Breast epithelium (tissue), 4 donors: ENCODE measurements at regions not wholly inside any gene's neighbourhood (a gene's known extent, or its start where the extent isn't known, plus 50 kb on each side); places are given as distances from the start of the nearest gene placed in this dataset.

Experiments used
- DNase-seq, 2 donors: peaks; one replicate each; pipeline ENCODE4 v3.0.0-alpha.2; 2019; ENCODE audit warnings: low spot score in 2 of 2
- H3K27ac ChIP-seq, 2 donors: fragments of 200-600 bp; sonication (generic) in 1 of 2; one replicate each; pipeline ENCODE4 v1.5.1; 2016 to 2019; ENCODE audit warnings: mild to moderate bottlenecking in 1 of 2
- H3K27me3 ChIP-seq, 2 donors: fragments of 200-600 bp; sonication (generic) in 1 of 2; one replicate each; pipeline versions ENCODE4 v1.5.1 to v1.6.0; 2017 to 2019; ENCODE audit warnings: control low read depth in 1 of 2, mild to moderate bottlenecking in 1 of 2
- H3K36me3 ChIP-seq: fragments of 200-600 bp; one replicate; pipeline ENCODE4 v1.5.1; 2019
- H3K4me1 ChIP-seq, 2 donors: fragments of 200-600 bp; sonication (generic); one replicate each; pipeline ENCODE4 v1.5.1; 2016 to 2019; ENCODE audit warnings: control low read depth in 1 of 2
- H3K4me3 ChIP-seq, 3 donors: fragments of 200-600 bp; sonication (generic); 1 replicate in 2 of 3; 2 replicates in 1 of 3; pipeline ENCODE4 v1.5.1; 2016 to 2019; ENCODE audit warnings: mild to moderate bottlenecking in 3 of 3, moderate library complexity in 2 of 3
- H3K9me3 ChIP-seq, 2 donors: fragments of 200-600 bp; sonication (generic) in 1 of 2; one replicate each; pipeline ENCODE4 v1.5.1; 2016 to 2019; ENCODE audit warnings: control low read depth in 1 of 2
- POLR2A ChIP-seq: fragments of 450-650 bp; IDR thresholded peaks from one replicate; pipeline ENCODE4 v1.6.1; 2016; ENCODE audit warnings: antibody characterized with exemption, mild to moderate bottlenecking, moderate library complexity
- POLR2AphosphoS5 ChIP-seq, 3 donors: sonication (generic); formaldehyde crosslinking; IDR thresholded peaks; one replicate each; pipeline ENCODE4 v1.6.1; 2017; ENCODE audit warnings: antibody characterized with exemption in 3 of 3
- intact Hi-C: fragments of 100-400 bp; cut with DNase I; formaldehyde crosslinking; loops from one replicate; pipeline ENCODE4 v1.15.1; 2023; ENCODE audit warnings: low total_unique reads
- TF ChIP-seq, protein P1 (sequence below), 3 donors: fragments of 450-650 bp; IDR thresholded peaks; one replicate each; pipeline ENCODE4 v1.5.1; 2016 to 2017; ENCODE audit warnings: antibody characterized with exemption in 3 of 3, mild to moderate bottlenecking in 3 of 3, moderate library complexity in 3 of 3

DNA sequence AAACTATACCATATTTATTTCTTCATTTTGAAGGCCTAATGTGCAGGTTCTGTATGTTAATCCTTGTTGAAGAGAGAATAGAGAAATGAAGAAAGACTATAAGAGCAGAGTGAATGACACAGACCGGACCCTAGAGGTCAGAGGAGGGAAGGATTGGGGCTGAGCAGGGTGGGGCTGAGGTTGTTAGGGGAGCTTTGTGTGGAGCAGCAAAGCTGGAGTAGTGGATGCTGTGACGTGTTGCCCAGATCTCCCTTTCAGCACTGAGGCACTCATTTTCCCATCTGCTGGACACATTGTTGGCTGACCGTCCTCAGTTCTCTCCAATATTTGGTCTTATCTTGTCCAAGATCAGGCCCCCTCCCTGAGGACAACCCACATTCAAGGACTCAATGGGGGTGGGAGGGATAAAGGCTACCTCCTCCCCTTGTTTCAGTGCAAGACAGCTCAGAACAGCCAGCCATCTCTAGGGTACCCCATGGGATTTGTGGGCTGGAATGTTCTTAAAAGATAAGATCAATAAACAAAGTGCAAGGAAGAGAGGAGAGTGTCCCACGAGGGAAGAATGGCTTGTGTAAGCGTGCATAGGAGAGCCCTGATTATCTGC is 143.6 kb downstream of the TDRD15 start:
- Histone ChIP-seq H3K4me3 (no peak overlapping the region), H3K36me3 (no peaks in the 10 kb centered on the region), H3K4me1 (no peaks in the 10 kb centered on the region), H3K27ac (no peak overlapping the region), H3K27me3 (no peaks in the 10 kb centered on the region), H3K9me3 (no peaks in the 10 kb centered on the region)
- TF ChIP-seq POLR2AphosphoS5 (IDR thresholded peaks at IDR 0.05) (no peak), POLR2A (no peak)
- TF ChIP-seq, protein P1, sequence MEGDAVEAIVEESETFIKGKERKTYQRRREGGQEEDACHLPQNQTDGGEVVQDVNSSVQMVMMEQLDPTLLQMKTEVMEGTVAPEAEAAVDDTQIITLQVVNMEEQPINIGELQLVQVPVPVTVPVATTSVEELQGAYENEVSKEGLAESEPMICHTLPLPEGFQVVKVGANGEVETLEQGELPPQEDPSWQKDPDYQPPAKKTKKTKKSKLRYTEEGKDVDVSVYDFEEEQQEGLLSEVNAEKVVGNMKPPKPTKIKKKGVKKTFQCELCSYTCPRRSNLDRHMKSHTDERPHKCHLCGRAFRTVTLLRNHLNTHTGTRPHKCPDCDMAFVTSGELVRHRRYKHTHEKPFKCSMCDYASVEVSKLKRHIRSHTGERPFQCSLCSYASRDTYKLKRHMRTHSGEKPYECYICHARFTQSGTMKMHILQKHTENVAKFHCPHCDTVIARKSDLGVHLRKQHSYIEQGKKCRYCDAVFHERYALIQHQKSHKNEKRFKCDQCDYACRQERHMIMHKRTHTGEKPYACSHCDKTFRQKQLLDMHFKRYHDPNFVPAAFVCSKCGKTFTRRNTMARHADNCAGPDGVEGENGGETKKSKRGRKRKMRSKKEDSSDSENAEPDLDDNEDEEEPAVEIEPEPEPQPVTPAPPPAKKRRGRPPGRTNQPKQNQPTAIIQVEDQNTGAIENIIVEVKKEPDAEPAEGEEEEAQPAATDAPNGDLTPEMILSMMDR (IDR thresholded peaks at IDR 0.05) = no peak
- intact Hi-C loops = no loop called here
- DNase-seq = no peak

DNA sequence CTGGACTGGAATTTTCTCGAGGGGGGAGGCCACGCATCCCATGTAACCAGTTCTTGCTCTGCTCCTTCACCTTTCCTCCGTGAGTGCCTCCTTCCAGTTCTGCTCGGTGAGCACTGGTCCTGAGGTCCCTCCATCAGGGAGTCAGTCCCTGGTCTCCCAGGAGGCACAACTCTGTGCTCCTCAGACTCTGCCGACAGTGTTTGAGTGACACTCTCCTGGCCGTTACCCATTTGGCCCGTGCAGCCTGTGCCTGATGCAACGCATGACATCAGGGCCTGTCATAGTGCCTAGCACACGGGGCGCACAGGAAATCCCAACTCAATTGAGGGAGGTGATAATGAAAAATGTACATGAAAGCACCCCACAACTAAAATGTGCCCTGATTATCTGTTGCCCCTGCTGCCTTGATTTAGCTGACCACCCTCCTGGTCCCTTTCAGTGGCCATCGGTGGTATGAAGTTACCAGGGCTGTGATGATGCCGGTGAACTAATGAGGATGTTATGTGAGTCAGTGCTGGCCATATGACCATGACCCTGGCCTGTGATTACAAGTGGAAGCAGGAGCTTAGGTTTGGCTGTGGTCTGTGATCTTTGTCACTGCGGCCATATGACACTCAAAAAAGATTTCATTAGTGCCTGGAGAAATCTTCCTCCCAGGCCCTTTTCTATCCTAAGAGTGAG is 144.6 kb downstream of the TDRD15 start:
- no peak overlapping the region for H3K27ac ChIP-seq
- no peaks in the 10 kb centered on the region for H3K4me1 ChIP-seq
- TF ChIP-seq, protein P1 (IDR thresholded peaks at IDR 0.05) = no peak
- TF ChIP-seq POLR2AphosphoS5 (IDR thresholded peaks at IDR 0.05) = no peak
- TF ChIP-seq POLR2A = no peak
- no peaks in the 10 kb centered on the region for H3K9me3 ChIP-seq
- H3K36me3 ChIP-seq = no peaks in the 10 kb centered on the region
- no peaks in the 10 kb centered on the region for H3K27me3 ChIP-seq
- intact Hi-C loops = no loop called here
- DNase-seq = no peak
- H3K4me3 ChIP-seq = no peak overlapping the region

DNA sequence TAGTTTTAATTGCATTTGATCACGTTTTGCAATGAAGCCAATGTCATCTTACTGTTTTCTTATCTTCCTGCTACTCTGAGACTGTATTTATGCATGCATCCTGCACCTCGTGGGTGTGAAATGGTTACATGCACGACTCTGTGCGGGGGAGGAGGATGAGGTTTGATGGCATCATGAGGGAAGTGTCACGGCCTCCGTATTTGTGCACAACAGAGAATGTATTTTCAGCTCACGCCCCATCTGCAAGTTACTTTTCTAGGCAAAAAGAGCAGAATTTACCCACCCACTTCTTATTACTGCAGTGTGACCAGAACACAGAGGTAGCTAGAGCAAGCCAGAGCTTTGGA is 145.1 kb downstream of the TDRD15 start:
- no peaks in the 10 kb centered on the region for H3K36me3 ChIP-seq
- no peaks in the 10 kb centered on the region for H3K9me3 ChIP-seq
- no peak for DNase-seq
- H3K27ac ChIP-seq = no peak overlapping the region
- H3K27me3 ChIP-seq = no peaks in the 10 kb centered on the region
- intact Hi-C loops = no loop called here
- TF ChIP-seq POLR2AphosphoS5 (IDR thresholded peaks at IDR 0.05) = no peak
- TF ChIP-seq, protein P1 (IDR thresholded peaks at IDR 0.05) = no peak
- TF ChIP-seq POLR2A = no peak
- no peaks in the 10 kb centered on the region for H3K4me1 ChIP-seq
- no peak overlapping the region for H3K4me3 ChIP-seq

DNA sequence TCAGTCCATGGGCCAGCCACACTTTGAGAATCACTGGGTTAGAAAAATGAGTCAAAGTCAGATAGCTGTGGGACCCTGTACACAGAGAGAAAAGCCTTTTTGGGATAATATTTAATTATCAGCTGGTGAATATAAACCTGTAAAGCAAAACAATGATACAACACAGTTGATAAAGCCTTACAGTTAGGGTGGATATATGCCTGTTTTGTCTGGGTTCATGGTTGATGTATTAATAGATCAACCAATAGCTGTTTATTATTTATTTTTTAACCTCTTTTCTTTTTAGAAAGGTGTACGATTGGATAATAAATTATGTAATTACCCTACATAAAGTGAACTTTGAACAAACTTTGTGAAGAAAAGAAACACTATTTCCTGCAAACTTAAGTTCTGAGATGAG is 145.6 kb downstream of the TDRD15 start:
- H3K4me3 ChIP-seq = no peak overlapping the region
- H3K9me3 ChIP-seq = no peaks in the 10 kb centered on the region
- H3K27ac ChIP-seq = no peak overlapping the region
- H3K27me3 ChIP-seq = no peaks in the 10 kb centered on the region
- no peaks in the 10 kb centered on the region for H3K36me3 ChIP-seq
- H3K4me1 ChIP-seq = no peaks in the 10 kb centered on the region
- no peak for DNase-seq
- intact Hi-C loops = no loop called here
- TF ChIP-seq, protein P1 (IDR thresholded peaks at IDR 0.05) = no peak
- TF ChIP-seq POLR2AphosphoS5 (IDR thresholded peaks at IDR 0.05) (no peak), POLR2A (no peak)

DNA sequence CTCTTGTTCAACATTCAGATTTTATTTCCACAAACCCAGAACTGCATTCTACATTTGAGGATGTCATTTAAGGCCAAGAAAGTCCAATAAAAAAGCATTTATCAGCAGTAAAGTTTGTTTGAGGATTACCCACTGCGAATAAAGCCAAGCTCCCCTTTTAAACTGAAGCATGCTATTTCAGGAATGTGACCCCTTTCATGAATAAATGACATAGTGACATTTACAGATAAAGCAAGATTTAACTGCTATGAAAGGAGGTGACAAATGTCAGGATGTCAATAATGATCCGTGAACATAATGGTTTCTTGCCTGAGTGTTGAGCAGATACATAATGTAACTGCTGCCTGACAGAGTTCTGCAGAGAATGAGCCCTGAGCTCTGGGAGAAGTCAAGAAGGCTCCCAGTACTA is 146.3 kb downstream of the TDRD15 start:
- no peaks in the 10 kb centered on the region for H3K36me3 ChIP-seq
- TF ChIP-seq POLR2AphosphoS5 (IDR thresholded peaks at IDR 0.05) = no peak
- no peak for TF ChIP-seq POLR2A
- TF ChIP-seq, protein P1 (IDR thresholded peaks at IDR 0.05) = no peak
- intact Hi-C loops = no loop called here
- DNase-seq = no peak
- no peaks in the 10 kb centered on the region for H3K27me3 ChIP-seq
- H3K4me1 ChIP-seq = no peaks in the 10 kb centered on the region
- H3K27ac ChIP-seq = no peak overlapping the region
- H3K9me3 ChIP-seq = no peaks in the 10 kb centered on the region
- H3K4me3 ChIP-seq = no peak overlapping the region
